WTC11 (cell line): ENCODE measurements at regions not wholly inside any gene's neighbourhood (a gene's known extent, or its start where the extent isn't known, plus 50 kb on each side); places are given as distances from the start of the nearest gene placed in this dataset.

Experiments
- ATAC-seq: fragments of 200-7000 bp; cut with Tn5 transposase; 2 replicates; pipeline ENCODE4 v1.10.0; 2021; ENCODE audit warnings: mild to moderate bottlenecking, moderate library complexity
- CTCF ChIA-PET: fragments of 300-600 bp; sonication (Branson Sonifier 250); formaldehyde crosslinking; loops from one replicate; lab custom pipeline; 2021; ENCODE audit warnings: antibody characterized with exemption; lab: Charles Lee
- POLR2A ChIA-PET: fragments of 350-600 bp; sonication (Branson Sonifier 250); formaldehyde crosslinking; loops from one replicate; lab custom pipeline; 2021; ENCODE audit warnings: antibody characterized with exemption; lab: Charles Lee
- DNase-seq: peaks from one replicate; pipeline ENCODE4 v3.0.0; 2021; ENCODE audit warnings: low spot score
- H3K27ac Mint-ChIP-seq: 2 replicates; pipeline ENCODE4 v1.8.0; 2021; ENCODE audit warnings: mixed read lengths
- H3K27me3 Mint-ChIP-seq: 2 replicates; pipeline ENCODE4 v1.8.0; 2021; ENCODE audit warnings: low read depth, mild to moderate bottlenecking, moderate library complexity, mixed read lengths
- H3K36me3 Mint-ChIP-seq: 2 replicates; pipeline ENCODE4 v1.8.0; 2021; ENCODE audit warnings: mixed read lengths
- H3K4me1 Mint-ChIP-seq: 2 replicates; pipeline ENCODE4 v1.8.0; 2022; ENCODE audit warnings: mixed read lengths
- H3K4me3 Mint-ChIP-seq: 2 replicates; pipeline ENCODE4 v1.8.0; 2021; ENCODE audit warnings: mild to moderate bottlenecking, moderate library complexity, mixed read lengths
- H3K9me3 Mint-ChIP-seq: 2 replicates; pipeline ENCODE4 v1.8.0; 2021; ENCODE audit warnings: mixed read lengths
- CREB1 ChIP-seq: sonication (generic); formaldehyde crosslinking; IDR thresholded peaks from 2 replicates; pipeline ENCODE4 v1.8.0; 2023; ENCODE audit warnings: mild to moderate bottlenecking, missing genetic modification reagents
- ELF4 ChIP-seq: sonication (generic); formaldehyde crosslinking; IDR thresholded peaks from 2 replicates; pipeline ENCODE4 v1.8.1; 2022; ENCODE audit warnings: low read depth, mild to moderate bottlenecking, moderate library complexity, missing genetic modification reagents
- ETV6 ChIP-seq: sonication (generic); formaldehyde crosslinking; IDR thresholded peaks from 2 replicates; pipeline ENCODE4 v1.8.1; 2022; ENCODE audit warnings: mild to moderate bottlenecking, missing genetic modification reagents
- FOXJ3 ChIP-seq: sonication (generic); formaldehyde crosslinking; IDR thresholded peaks from 2 replicates; pipeline ENCODE4 v1.9.0; 2021; ENCODE audit warnings: missing genetic modification reagents, mild to moderate bottlenecking, borderline replicate concordance
- FOXP1 ChIP-seq: sonication (generic); formaldehyde crosslinking; IDR thresholded peaks from 2 replicates; pipeline ENCODE4 v1.8.0; 2022; ENCODE audit warnings: missing genetic modification reagents, mild to moderate bottlenecking, moderate library complexity, borderline replicate concordance
- KAT7 ChIP-seq: sonication (generic); formaldehyde crosslinking; IDR thresholded peaks from 2 replicates; pipeline ENCODE4 v1.8.1; 2023; ENCODE audit warnings: missing genetic modification reagents, mild to moderate bottlenecking, borderline replicate concordance
- NR3C1 ChIP-seq: sonication (generic); formaldehyde crosslinking; conservative IDR thresholded peaks from 2 replicates; pipeline ENCODE4 v1.8.1; 2023; ENCODE audit warnings: low read depth, mild to moderate bottlenecking, missing genetic modification reagents
- SOX15 ChIP-seq: fragments of 250-450 bp; sonication (Bioruptor Pico); IDR thresholded peaks from 2 replicates; pipeline ENCODE4 v1.9.0; 2021; ENCODE audit warnings: mild to moderate bottlenecking
- TF ChIP-seq, protein P1 (sequence below): fragments of 250-450 bp; sonication (Bioruptor Pico); IDR thresholded peaks from 2 replicates; pipeline ENCODE4 v2.1.2; 2022; ENCODE audit warnings: mild to moderate bottlenecking, moderate library complexity
- TF ChIP-seq, protein P2 (sequence below): fragments of 250-450 bp; sonication (Bioruptor Pico); IDR thresholded peaks from 2 replicates; pipeline ENCODE4 v1.9.0; 2021; ENCODE audit warnings: mild to moderate bottlenecking, borderline replicate concordance
- TF ChIP-seq, protein P3 (sequence below): sonication (generic); formaldehyde crosslinking; IDR thresholded peaks from 2 replicates; pipeline ENCODE4 v1.8.0; 2022; ENCODE audit warnings: mild to moderate bottlenecking, missing genetic modification reagents
- TF ChIP-seq, protein P4 (sequence below): fragments of 250-450 bp; sonication (Bioruptor Pico); IDR thresholded peaks from 2 replicates; pipeline ENCODE4 v1.8.0; 2021; ENCODE audit warnings: mild to moderate bottlenecking
- TF ChIP-seq, protein P5 (sequence below): sonication (generic); formaldehyde crosslinking; IDR thresholded peaks from 2 replicates; pipeline ENCODE4 v1.8.0; 2023; ENCODE audit warnings: missing genetic modification reagents, mild to moderate bottlenecking, borderline replicate concordance

DNA sequence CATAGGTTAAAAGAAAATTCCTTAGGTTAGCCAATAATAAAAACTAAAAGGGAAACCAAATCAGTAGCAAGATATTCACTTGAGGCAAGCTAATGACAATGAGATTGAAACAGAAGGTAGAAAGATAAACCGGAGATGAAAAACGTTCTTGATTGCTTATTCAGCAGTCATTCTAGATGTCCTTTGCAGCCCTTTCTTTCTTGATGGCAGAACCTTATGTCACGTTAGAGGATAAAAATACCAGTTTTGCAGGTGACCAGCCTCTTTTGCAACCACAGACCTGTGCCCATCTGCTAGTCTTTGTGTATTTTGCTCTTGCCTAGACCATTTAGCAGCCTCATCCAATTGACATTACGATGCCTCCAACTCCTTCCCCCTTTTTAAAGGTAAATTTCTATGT is 337.8 kb downstream of the DMAC1 start:
- no peak for DNase-seq
- Mint-ChIP-seq H3K27ac (no peak overlapping the region), H3K4me3 (no peak overlapping the region), H3K36me3 (no peaks in the 10 kb centered on the region), H3K27me3 (peaks cover 4% of the 10 kb centered on the region; the same call in 1 of the 2 replicates), H3K9me3 (peaks cover 9% of the 10 kb centered on the region), H3K4me1 (peaks cover 5% of the 10 kb centered on the region)
- POLR2A ChIA-PET = no interaction called here
- no peak for TF ChIP-seq CREB1
- TF ChIP-seq ELF4 = no peak
- TF ChIP-seq SOX15 (CRISPR knock-in tag) = no peak
- TF ChIP-seq, protein P1, sequence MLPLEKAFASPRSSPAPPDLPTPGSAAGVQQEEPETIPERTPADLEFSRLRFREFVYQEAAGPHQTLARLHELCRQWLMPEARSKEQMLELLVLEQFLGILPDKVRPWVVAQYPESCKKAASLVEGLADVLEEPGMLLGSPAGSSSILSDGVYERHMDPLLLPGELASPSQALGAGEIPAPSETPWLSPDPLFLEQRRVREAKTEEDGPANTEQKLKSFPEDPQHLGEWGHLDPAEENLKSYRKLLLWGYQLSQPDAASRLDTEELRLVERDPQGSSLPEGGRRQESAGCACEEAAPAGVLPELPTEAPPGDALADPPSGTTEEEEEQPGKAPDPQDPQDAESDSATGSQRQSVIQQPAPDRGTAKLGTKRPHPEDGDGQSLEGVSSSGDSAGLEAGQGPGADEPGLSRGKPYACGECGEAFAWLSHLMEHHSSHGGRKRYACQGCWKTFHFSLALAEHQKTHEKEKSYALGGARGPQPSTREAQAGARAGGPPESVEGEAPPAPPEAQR (CRISPR knock-in tag) = no peak
- TF ChIP-seq ETV6 = no peak
- ATAC-seq = no peak
- CTCF ChIA-PET = no interaction called here

DNA sequence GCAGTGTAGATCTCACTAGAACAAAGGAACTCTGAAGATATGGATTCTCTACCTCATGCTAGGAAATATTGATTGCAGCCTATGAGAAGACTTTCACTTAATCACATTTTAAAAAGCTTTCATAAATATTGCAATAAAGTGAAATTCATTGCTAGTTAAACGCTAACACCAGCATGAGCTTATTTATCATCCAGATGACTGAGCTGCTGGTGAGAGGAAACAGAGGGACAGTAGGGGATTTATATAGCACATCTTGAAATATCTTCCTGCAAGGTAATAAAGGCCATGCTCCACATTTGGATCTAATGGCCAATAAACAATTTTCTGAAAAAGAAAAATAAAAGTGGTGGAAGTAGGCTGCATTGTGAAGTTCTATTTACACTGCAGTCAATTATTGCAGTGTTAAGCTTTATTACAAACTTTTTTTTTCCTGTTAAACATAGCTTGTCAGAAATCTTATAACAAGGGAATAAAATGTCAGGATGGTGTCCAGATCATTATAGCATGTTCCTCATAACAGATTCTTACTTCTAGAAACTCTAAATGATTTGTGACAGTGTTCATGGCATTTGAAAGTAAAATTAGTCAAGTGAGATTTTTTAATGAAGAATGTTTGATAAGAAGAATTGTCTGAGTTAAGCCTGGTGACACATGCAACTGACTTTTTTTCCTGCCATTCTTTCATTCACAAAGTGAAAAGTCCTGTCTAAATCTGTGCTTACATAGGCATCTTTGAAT is 342.6 kb downstream of the DMAC1 start:
- Mint-ChIP-seq H3K36me3 (no peaks in the 10 kb centered on the region), H3K9me3 (peaks cover 9% of the 10 kb centered on the region), H3K27ac (no peak overlapping the region), H3K27me3 (peaks cover 4% of the 10 kb centered on the region), H3K4me3 (no peak overlapping the region), H3K4me1 (peaks cover 5% of the 10 kb centered on the region)
- ATAC-seq (no peak), DNase-seq (no peak)
- ChIA-PET POLR2A (no interaction called here), CTCF (interaction anchor here (1.7 kb wide), 1 partner anchor 55 kb away, joined by 5 read pairs; no protein-coding TSS in a partner anchor)
- no peak for TF ChIP-seq FOXP1 (CRISPR knock-in tag)
- TF ChIP-seq, protein P1 (CRISPR knock-in tag) = no peak
- TF ChIP-seq, protein P2, sequence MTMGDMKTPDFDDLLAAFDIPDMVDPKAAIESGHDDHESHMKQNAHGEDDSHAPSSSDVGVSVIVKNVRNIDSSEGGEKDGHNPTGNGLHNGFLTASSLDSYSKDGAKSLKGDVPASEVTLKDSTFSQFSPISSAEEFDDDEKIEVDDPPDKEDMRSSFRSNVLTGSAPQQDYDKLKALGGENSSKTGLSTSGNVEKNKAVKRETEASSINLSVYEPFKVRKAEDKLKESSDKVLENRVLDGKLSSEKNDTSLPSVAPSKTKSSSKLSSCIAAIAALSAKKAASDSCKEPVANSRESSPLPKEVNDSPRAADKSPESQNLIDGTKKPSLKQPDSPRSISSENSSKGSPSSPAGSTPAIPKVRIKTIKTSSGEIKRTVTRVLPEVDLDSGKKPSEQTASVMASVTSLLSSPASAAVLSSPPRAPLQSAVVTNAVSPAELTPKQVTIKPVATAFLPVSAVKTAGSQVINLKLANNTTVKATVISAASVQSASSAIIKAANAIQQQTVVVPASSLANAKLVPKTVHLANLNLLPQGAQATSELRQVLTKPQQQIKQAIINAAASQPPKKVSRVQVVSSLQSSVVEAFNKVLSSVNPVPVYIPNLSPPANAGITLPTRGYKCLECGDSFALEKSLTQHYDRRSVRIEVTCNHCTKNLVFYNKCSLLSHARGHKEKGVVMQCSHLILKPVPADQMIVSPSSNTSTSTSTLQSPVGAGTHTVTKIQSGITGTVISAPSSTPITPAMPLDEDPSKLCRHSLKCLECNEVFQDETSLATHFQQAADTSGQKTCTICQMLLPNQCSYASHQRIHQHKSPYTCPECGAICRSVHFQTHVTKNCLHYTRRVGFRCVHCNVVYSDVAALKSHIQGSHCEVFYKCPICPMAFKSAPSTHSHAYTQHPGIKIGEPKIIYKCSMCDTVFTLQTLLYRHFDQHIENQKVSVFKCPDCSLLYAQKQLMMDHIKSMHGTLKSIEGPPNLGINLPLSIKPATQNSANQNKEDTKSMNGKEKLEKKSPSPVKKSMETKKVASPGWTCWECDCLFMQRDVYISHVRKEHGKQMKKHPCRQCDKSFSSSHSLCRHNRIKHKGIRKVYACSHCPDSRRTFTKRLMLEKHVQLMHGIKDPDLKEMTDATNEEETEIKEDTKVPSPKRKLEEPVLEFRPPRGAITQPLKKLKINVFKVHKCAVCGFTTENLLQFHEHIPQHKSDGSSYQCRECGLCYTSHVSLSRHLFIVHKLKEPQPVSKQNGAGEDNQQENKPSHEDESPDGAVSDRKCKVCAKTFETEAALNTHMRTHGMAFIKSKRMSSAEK (CRISPR knock-in tag) = no peak
- TF ChIP-seq SOX15 (CRISPR knock-in tag) = no peak
- TF ChIP-seq KAT7 (CRISPR knock-in tag) = no peak
- TF ChIP-seq FOXJ3 (CRISPR knock-in tag) = no peak
- TF ChIP-seq, protein P3, sequence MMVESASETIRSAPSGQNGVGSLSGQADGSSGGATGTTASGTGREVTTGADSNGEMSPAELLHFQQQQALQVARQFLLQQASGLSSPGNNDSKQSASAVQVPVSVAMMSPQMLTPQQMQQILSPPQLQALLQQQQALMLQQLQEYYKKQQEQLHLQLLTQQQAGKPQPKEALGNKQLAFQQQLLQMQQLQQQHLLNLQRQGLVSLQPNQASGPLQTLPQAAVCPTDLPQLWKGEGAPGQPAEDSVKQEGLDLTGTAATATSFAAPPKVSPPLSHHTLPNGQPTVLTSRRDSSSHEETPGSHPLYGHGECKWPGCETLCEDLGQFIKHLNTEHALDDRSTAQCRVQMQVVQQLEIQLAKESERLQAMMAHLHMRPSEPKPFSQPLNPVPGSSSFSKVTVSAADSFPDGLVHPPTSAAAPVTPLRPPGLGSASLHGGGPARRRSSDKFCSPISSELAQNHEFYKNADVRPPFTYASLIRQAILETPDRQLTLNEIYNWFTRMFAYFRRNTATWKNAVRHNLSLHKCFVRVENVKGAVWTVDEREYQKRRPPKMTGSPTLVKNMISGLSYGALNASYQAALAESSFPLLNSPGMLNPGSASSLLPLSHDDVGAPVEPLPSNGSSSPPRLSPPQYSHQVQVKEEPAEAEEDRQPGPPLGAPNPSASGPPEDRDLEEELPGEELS (CRISPR knock-in tag) = no peak
- TF ChIP-seq NR3C1 (CRISPR knock-in tag) = no peak
- TF ChIP-seq, protein P4, sequence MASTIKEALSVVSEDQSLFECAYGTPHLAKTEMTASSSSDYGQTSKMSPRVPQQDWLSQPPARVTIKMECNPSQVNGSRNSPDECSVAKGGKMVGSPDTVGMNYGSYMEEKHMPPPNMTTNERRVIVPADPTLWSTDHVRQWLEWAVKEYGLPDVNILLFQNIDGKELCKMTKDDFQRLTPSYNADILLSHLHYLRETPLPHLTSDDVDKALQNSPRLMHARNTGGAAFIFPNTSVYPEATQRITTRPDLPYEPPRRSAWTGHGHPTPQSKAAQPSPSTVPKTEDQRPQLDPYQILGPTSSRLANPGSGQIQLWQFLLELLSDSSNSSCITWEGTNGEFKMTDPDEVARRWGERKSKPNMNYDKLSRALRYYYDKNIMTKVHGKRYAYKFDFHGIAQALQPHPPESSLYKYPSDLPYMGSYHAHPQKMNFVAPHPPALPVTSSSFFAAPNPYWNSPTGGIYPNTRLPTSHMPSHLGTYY (CRISPR knock-in tag) = no peak
- TF ChIP-seq, protein P5, sequence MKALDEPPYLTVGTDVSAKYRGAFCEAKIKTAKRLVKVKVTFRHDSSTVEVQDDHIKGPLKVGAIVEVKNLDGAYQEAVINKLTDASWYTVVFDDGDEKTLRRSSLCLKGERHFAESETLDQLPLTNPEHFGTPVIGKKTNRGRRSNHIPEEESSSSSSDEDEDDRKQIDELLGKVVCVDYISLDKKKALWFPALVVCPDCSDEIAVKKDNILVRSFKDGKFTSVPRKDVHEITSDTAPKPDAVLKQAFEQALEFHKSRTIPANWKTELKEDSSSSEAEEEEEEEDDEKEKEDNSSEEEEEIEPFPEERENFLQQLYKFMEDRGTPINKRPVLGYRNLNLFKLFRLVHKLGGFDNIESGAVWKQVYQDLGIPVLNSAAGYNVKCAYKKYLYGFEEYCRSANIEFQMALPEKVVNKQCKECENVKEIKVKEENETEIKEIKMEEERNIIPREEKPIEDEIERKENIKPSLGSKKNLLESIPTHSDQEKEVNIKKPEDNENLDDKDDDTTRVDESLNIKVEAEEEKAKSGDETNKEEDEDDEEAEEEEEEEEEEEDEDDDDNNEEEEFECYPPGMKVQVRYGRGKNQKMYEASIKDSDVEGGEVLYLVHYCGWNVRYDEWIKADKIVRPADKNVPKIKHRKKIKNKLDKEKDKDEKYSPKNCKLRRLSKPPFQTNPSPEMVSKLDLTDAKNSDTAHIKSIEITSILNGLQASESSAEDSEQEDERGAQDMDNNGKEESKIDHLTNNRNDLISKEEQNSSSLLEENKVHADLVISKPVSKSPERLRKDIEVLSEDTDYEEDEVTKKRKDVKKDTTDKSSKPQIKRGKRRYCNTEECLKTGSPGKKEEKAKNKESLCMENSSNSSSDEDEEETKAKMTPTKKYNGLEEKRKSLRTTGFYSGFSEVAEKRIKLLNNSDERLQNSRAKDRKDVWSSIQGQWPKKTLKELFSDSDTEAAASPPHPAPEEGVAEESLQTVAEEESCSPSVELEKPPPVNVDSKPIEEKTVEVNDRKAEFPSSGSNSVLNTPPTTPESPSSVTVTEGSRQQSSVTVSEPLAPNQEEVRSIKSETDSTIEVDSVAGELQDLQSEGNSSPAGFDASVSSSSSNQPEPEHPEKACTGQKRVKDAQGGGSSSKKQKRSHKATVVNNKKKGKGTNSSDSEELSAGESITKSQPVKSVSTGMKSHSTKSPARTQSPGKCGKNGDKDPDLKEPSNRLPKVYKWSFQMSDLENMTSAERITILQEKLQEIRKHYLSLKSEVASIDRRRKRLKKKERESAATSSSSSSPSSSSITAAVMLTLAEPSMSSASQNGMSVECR = no peak
